ENCODE measurements at regions not wholly inside any gene's neighbourhood (a gene's known extent, or its start where the extent isn't known, plus 50 kb on each side); places are given as distances from the start of the nearest gene placed in this dataset.

DNA sequence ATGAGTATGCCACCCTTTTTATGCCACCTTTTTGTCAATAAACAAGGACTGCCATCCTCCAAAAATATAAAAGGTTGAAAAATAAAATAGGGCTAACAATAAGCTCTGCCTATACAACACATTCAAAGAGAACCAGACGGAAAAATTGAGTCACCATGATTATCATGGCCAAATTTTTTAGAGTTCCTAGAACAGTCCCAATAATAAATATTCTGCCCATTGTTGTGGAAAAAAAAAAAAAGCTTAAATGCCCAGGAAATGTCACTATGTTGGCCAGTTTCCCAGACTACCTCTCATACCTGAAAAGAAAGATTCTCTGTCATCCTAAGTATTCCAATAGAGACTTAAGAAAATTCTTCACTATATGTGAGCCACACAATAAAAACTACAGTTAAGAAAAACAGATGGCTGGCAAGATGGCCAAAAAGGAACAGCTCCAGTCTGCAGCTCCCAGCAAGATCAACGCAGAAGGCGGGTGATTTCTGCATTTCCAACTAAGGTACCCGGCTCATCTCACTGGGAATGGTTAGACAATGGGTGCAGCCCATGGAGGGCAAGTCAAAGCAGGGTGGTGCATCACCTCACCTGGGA lies 149.0 kb downstream of the TMEM161B start (continued):
- TF ChIP-seq, protein P1, sequence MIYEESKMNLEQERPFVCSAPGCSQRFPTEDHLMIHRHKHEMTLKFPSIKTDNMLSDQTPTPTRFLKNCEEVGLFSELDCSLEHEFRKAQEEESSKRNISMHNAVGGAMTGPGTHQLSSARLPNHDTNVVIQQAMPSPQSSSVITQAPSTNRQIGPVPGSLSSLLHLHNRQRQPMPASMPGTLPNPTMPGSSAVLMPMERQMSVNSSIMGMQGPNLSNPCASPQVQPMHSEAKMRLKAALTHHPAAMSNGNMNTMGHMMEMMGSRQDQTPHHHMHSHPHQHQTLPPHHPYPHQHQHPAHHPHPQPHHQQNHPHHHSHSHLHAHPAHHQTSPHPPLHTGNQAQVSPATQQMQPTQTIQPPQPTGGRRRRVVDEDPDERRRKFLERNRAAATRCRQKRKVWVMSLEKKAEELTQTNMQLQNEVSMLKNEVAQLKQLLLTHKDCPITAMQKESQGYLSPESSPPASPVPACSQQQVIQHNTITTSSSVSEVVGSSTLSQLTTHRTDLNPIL (CRISPR knock-in tag; IDR thresholded peaks at IDR 0.05): no peak

DNA sequence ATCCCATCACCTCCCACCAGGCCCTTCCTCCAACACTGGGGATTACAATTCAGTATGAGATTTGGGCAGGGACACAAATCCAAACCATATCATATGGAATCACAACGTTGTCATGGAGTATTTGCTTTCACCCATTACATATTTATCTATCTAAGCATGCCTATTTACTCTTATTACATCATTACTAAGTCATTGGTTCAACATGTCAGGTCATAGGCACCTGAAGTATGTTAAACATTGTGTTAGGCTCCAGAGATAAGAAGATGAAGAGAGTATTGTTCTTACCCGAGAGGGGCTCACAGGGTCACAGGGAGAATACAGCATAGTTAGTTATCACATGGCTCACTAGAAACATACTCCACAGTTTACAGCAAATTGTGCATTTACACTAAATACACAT lies 150.5 kb downstream of the TMEM161B start:
- POLR2A ChIA-PET: no interaction called here
- CTCF ChIA-PET (ENCODE audit: low intra/inter-chr PET ratio): no interaction called here
- in situ Hi-C loops (cut with MboI): no loop called here
- no peak for ATAC-seq
- Histone ChIP-seq H3K79me2 (ENCODE audit: control insufficient read depth, insufficient read depth, low read length) (no peaks in the 10 kb centered on the region), H3K9me3 (replicated peaks; ENCODE audit: control insufficient read depth, insufficient read depth, low read depth, low read length) (no peaks in the 10 kb centered on the region), H3K27ac (ENCODE audit: extremely low read depth, low read depth, low read length) (no peak overlapping the region), H3K4me2 (ENCODE audit: insufficient read depth, low read length) (no peak overlapping the region), H3K9ac (ENCODE audit: insufficient read depth in 1 of 2, low read depth in 2 of 2, low read length in 2 of 2) (no peak overlapping the region), H3K27me3 (ENCODE audit: control insufficient read depth in 2 of 2, insufficient read depth in 2 of 2, low read length in 2 of 2) (no peaks in the 10 kb centered on the region), H3K9me1 (ENCODE audit: control insufficient read depth, insufficient read depth, low read length) (no peaks in the 10 kb centered on the region), H3K36me3 (ENCODE audit: control insufficient read depth, insufficient read depth, low read length) (no peaks in the 10 kb centered on the region), H3K4me3 (no peak overlapping the region), H4K20me1 (replicated peaks; ENCODE audit: control insufficient read depth, insufficient read depth, low read length) (no peaks in the 10 kb centered on the region), H2AFZ (ENCODE audit: low read depth, low read length) (no peak overlapping the region), H3K4me1 (replicated peaks in 1 of 2; ENCODE audit: control insufficient read depth in 2 of 2, insufficient read depth in 2 of 2, low read length in 2 of 2) (no peaks in the 10 kb centered on the region)
- intact Hi-C loops (cut with micrococcal nuclease): no loop called here
- no peak for DNase-seq (ENCODE audit: extremely low read depth in 1 of 4, low spot score in 3 of 4)
- no TSS peak for BruUV-seq (replicated peaks)
- no peak for FAIRE-seq
- 0% methylated on average over 2 of the region's 2 CpGs for WGBS (ENCODE audit: insufficient coverage, low coverage, missing lambda C conversion rate)
- TF ChIP-seq, protein P2, sequence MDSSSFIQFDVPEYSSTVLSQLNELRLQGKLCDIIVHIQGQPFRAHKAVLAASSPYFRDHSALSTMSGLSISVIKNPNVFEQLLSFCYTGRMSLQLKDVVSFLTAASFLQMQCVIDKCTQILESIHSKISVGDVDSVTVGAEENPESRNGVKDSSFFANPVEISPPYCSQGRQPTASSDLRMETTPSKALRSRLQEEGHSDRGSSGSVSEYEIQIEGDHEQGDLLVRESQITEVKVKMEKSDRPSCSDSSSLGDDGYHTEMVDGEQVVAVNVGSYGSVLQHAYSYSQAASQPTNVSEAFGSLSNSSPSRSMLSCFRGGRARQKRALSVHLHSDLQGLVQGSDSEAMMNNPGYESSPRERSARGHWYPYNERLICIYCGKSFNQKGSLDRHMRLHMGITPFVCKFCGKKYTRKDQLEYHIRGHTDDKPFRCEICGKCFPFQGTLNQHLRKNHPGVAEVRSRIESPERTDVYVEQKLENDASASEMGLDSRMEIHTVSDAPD (CRISPR knock-in tag; IDR thresholded peaks at IDR 0.05): no peak
- TF ChIP-seq, protein P3, sequence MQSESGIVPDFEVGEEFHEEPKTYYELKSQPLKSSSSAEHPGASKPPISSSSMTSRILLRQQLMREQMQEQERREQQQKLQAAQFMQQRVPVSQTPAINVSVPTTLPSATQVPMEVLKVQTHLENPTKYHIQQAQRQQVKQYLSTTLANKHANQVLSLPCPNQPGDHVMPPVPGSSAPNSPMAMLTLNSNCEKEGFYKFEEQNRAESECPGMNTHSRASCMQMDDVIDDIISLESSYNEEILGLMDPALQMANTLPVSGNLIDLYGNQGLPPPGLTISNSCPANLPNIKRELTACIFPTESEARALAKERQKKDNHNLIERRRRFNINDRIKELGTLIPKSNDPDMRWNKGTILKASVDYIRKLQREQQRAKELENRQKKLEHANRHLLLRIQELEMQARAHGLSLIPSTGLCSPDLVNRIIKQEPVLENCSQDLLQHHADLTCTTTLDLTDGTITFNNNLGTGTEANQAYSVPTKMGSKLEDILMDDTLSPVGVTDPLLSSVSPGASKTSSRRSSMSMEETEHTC (IDR thresholded peaks at IDR 0.05): no peak
- no peak for TF ChIP-seq ZNF75A (CRISPR knock-in tag; IDR thresholded peaks at IDR 0.05)
- no peak for TF ChIP-seq SP1 (CRISPR knock-in tag; IDR thresholded peaks at IDR 0.05)
- no peak for TF ChIP-seq ASH1L (IDR thresholded peaks at IDR 0.05; ENCODE audit: borderline replicate concordance, low read depth, partially characterized antibody)
- TF ChIP-seq ELF1 (tag; IDR thresholded peaks at IDR 0.05): no peak
- TF ChIP-seq ZNF431 (CRISPR knock-in tag; IDR thresholded peaks at IDR 0.05): no peak
- no peak for TF ChIP-seq ZC3H4 (CRISPR knock-in tag; IDR thresholded peaks at IDR 0.05; ENCODE audit: borderline replicate concordance)
- no peak for TF ChIP-seq NCOA1 (IDR thresholded peaks at IDR 0.05; ENCODE audit: low read depth)
- TF ChIP-seq MTA1 (IDR thresholded peaks at IDR 0.05; ENCODE audit: borderline replicate concordance): no peak
- TF ChIP-seq ARNT (IDR thresholded peaks at IDR 0.05): no peak
- no peak for TF ChIP-seq ZBTB17 (CRISPR knock-in tag; IDR thresholded peaks at IDR 0.05)
- no peak for TF ChIP-seq PTTG1 (tag; IDR thresholded peaks at IDR 0.05; ENCODE audit: low read depth)
- no peak for TF ChIP-seq OTX1 (CRISPR knock-in tag; IDR thresholded peaks at IDR 0.05)
- no peak for TF ChIP-seq BMI1 (IDR thresholded peaks at IDR 0.05; ENCODE audit: low read length)
- TF ChIP-seq NFE2L1 (tag; IDR thresholded peaks at IDR 0.05; ENCODE audit: borderline replicate concordance, low read depth): no peak
- no peak for TF ChIP-seq TOE1 (IDR thresholded peaks at IDR 0.05; ENCODE audit: borderline replicate concordance)
- TF ChIP-seq TOE1 (CRISPR knock-in tag; IDR thresholded peaks at IDR 0.05; ENCODE audit: borderline replicate concordance, low read depth): no peak
- TF ChIP-seq SETDB1 (IDR thresholded peaks at IDR 0.05; ENCODE audit: low read length): no peak

All from K562 (cell line).